ENCODE measurements at regions not wholly inside any gene's neighbourhood (a gene's known extent, or its start where the extent isn't known, plus 50 kb on each side); places are given as distances from the start of the nearest gene placed in this dataset.

GRCh38 chr5:84518370-84518769 lies 133.7 kb upstream of the EDIL3 start:
- Histone ChIP-seq H3K9ac (ENCODE audit: insufficient read length) (no peak overlapping the region), H3K9me3 (ENCODE audit: low read depth, low read length) (no peaks in the 10 kb centered on the region), H3K4me3 (no peak overlapping the region), H3K36me3 (ENCODE audit: insufficient read depth, low read length) (no peaks in the 10 kb centered on the region), H3K27ac (no peak overlapping the region)
- DNase-seq (ENCODE audit: low read depth, low spot score): no peak
- TF ChIP-seq EZH2 (IDR thresholded peaks at IDR 0.05) (no peak), FOXP2 (optimal IDR thresholded peaks at IDR 0.05; ENCODE audit: control extremely low read depth, extremely low read length, insufficient read depth) (no peak)

GRCh38 chr5:84506625-84507024 lies 121.9 kb upstream of the EDIL3 start:
- H3K9me3 ChIP-seq (ENCODE audit: low read depth, low read length): no peaks in the 10 kb centered on the region
- H3K9ac ChIP-seq (ENCODE audit: insufficient read length): no peak overlapping the region
- H3K27ac ChIP-seq: no peak overlapping the region
- no peak for TF ChIP-seq FOXP2 (optimal IDR thresholded peaks at IDR 0.05; ENCODE audit: control extremely low read depth, extremely low read length, insufficient read depth)
- TF ChIP-seq EZH2 (IDR thresholded peaks at IDR 0.05): no peak
- TF ChIP-seq POLR2AphosphoS5 (IDR thresholded peaks at IDR 0.05; ENCODE audit: borderline replicate concordance, low read depth, low read length): no peak
- no peak overlapping the region for H3K4me3 ChIP-seq
- DNase-seq (ENCODE audit: low read depth, low spot score): no peak
- H3K36me3 ChIP-seq (ENCODE audit: insufficient read depth, low read length): no peaks in the 10 kb centered on the region

GRCh38 chr5:84494453-84494852 lies 109.8 kb upstream of the EDIL3 start:
- Histone ChIP-seq H3K36me3 (ENCODE audit: insufficient read depth, low read length) (no peaks in the 10 kb centered on the region), H3K9me3 (ENCODE audit: low read depth, low read length) (no peaks in the 10 kb centered on the region), H3K27ac (no peak overlapping the region), H3K9ac (ENCODE audit: insufficient read length) (no peak overlapping the region), H3K4me3 (no peak overlapping the region)
- no peak for TF ChIP-seq POLR2AphosphoS5 (IDR thresholded peaks at IDR 0.05; ENCODE audit: borderline replicate concordance, low read depth, low read length)
- no peak for TF ChIP-seq FOXP2 (optimal IDR thresholded peaks at IDR 0.05; ENCODE audit: control extremely low read depth, extremely low read length, insufficient read depth)
- no peak for TF ChIP-seq EZH2 (IDR thresholded peaks at IDR 0.05)
- no peak for DNase-seq (ENCODE audit: low read depth, low spot score)

- DNase-seq (ENCODE audit: low read depth, low spot score): no peak
- H3K9ac ChIP-seq (ENCODE audit: insufficient read length): no peak overlapping the region
Measured at GRCh38 chr5:84487963-84488362, 103.3 kb upstream of the EDIL3 start.

GRCh38 chr5:84480873-84481637 lies 96.4 kb upstream of the EDIL3 start:
- H3K27ac ChIP-seq: no peak overlapping the region
- H3K9me3 ChIP-seq (ENCODE audit: low read depth, low read length): no peaks in the 10 kb centered on the region
- H3K36me3 ChIP-seq (ENCODE audit: insufficient read depth, low read length): no peaks in the 10 kb centered on the region
- H3K4me3 ChIP-seq: no peak overlapping the region
- no peak overlapping the region for H3K9ac ChIP-seq (ENCODE audit: insufficient read length)
- DNase-seq (ENCODE audit: low read depth, low spot score): no peak
- TF ChIP-seq FOXP2 (optimal IDR thresholded peaks at IDR 0.05; ENCODE audit: control extremely low read depth, extremely low read length, insufficient read depth): no peak
- TF ChIP-seq EZH2 (IDR thresholded peaks at IDR 0.05): no peak
- no peak for TF ChIP-seq POLR2AphosphoS5 (IDR thresholded peaks at IDR 0.05; ENCODE audit: borderline replicate concordance, low read depth, low read length)

More at GRCh38 chr5:84487963-84488362, 103.3 kb upstream of the EDIL3 start:
- Histone ChIP-seq H3K9me3 (ENCODE audit: low read depth, low read length) (no peaks in the 10 kb centered on the region), H3K36me3 (ENCODE audit: insufficient read depth, low read length) (no peaks in the 10 kb centered on the region), H3K27ac (no peak overlapping the region), H3K4me3 (no peak overlapping the region)
- no peak for TF ChIP-seq FOXP2 (optimal IDR thresholded peaks at IDR 0.05; ENCODE audit: control extremely low read depth, extremely low read length, insufficient read depth)
- TF ChIP-seq EZH2 (IDR thresholded peaks at IDR 0.05): no peak
- TF ChIP-seq POLR2AphosphoS5 (IDR thresholded peaks at IDR 0.05; ENCODE audit: borderline replicate concordance, low read depth, low read length): no peak

- Histone ChIP-seq H3K27ac (no peak overlapping the region), H3K9me3 (ENCODE audit: low read depth, low read length) (no peaks in the 10 kb centered on the region), H3K4me3 (no peak overlapping the region), H3K36me3 (ENCODE audit: insufficient read depth, low read length) (no peaks in the 10 kb centered on the region), H3K9ac (ENCODE audit: insufficient read length) (no peak overlapping the region)
- TF ChIP-seq EZH2 (IDR thresholded peaks at IDR 0.05) (no peak), FOXP2 (optimal IDR thresholded peaks at IDR 0.05; ENCODE audit: control extremely low read depth, extremely low read length, insufficient read depth) (no peak), POLR2AphosphoS5 (IDR thresholded peaks at IDR 0.05; ENCODE audit: borderline replicate concordance, low read depth, low read length) (no peak)
- no peak for DNase-seq (ENCODE audit: low read depth, low spot score)
Measured at GRCh38 chr5:84478603-84479002, 93.9 kb upstream of the EDIL3 start.

- no peaks in the 10 kb centered on the region for H3K9me3 ChIP-seq (ENCODE audit: low read depth, low read length)
- H3K9ac ChIP-seq (ENCODE audit: insufficient read length): no peak overlapping the region
- no peak overlapping the region for H3K27ac ChIP-seq
- no peaks in the 10 kb centered on the region for H3K36me3 ChIP-seq (ENCODE audit: insufficient read depth, low read length)
- no peak overlapping the region for H3K4me3 ChIP-seq
- TF ChIP-seq FOXP2 (optimal IDR thresholded peaks at IDR 0.05; ENCODE audit: control extremely low read depth, extremely low read length, insufficient read depth) (no peak), EZH2 (IDR thresholded peaks at IDR 0.05) (no peak)
- DNase-seq (ENCODE audit: low read depth, low spot score): no peak
Measured at GRCh38 chr5:84477485-84477884, 92.8 kb upstream of the EDIL3 start.

- no peak overlapping the region for H3K4me3 ChIP-seq
- TF ChIP-seq FOXP2 (optimal IDR thresholded peaks at IDR 0.05; ENCODE audit: control extremely low read depth, extremely low read length, insufficient read depth): no peak
- TF ChIP-seq POLR2AphosphoS5 (IDR thresholded peaks at IDR 0.05; ENCODE audit: borderline replicate concordance, low read depth, low read length): no peak
- no peak for TF ChIP-seq EZH2 (IDR thresholded peaks at IDR 0.05)
- no peak overlapping the region for H3K27ac ChIP-seq
- H3K9me3 ChIP-seq (ENCODE audit: low read depth, low read length): no peaks in the 10 kb centered on the region
- H3K36me3 ChIP-seq (ENCODE audit: insufficient read depth, low read length): no peaks in the 10 kb centered on the region
- no peak overlapping the region for H3K9ac ChIP-seq (ENCODE audit: insufficient read length)
- no peak for DNase-seq (ENCODE audit: low read depth, low spot score)
Measured at GRCh38 chr5:84474126-84474525, 89.4 kb upstream of the EDIL3 start.

GRCh38 chr5:84453405-84453804 lies 68.7 kb upstream of the EDIL3 start:
- no peak for DNase-seq (ENCODE audit: low read depth, low spot score)
- no peak overlapping the region for H3K9ac ChIP-seq (ENCODE audit: insufficient read length)
- no peak overlapping the region for H3K4me3 ChIP-seq
- no peaks in the 10 kb centered on the region for H3K36me3 ChIP-seq (ENCODE audit: insufficient read depth, low read length)
- no peak overlapping the region for H3K27ac ChIP-seq
- H3K9me3 ChIP-seq (ENCODE audit: low read depth, low read length): no peaks in the 10 kb centered on the region
- no peak for TF ChIP-seq FOXP2 (optimal IDR thresholded peaks at IDR 0.05; ENCODE audit: control extremely low read depth, extremely low read length, insufficient read depth)
- TF ChIP-seq POLR2AphosphoS5 (IDR thresholded peaks at IDR 0.05; ENCODE audit: borderline replicate concordance, low read depth, low read length): no peak
- TF ChIP-seq EZH2 (IDR thresholded peaks at IDR 0.05): no peak
